B cell (primary cell): ENCODE measurements at regions not wholly inside any gene's neighbourhood (a gene's known extent, or its start where the extent isn't known, plus 50 kb on each side); places are given as distances from the start of the nearest gene placed in this dataset.

Source experiments
- ATAC-seq: fragments of 200-7000 bp; cut with Tn5 transposase; one replicate; pipeline ENCODE4 v1.10.0; 2021; ENCODE audit warnings: low read depth, mild to moderate bottlenecking, moderate number of reproducible peaks, moderate library complexity
- CTCF ChIA-PET: fragments of 350-600 bp; sonication (Branson Sonifier 250); formaldehyde crosslinking; loops from one replicate; lab custom pipeline; 2021; ENCODE audit warnings: antibody characterized with exemption, inconsistent platforms; lab: Charles Lee
- POLR2A ChIA-PET: fragments of 350-600 bp; sonication (Branson Sonifier 250); formaldehyde crosslinking; loops from one replicate; lab custom pipeline; 2021; ENCODE audit warnings: antibody characterized with exemption; lab: Charles Lee
- DNase-seq: peaks from one replicate; pipeline ENCODE4 v3.0.0; 2013
- H2AFZ ChIP-seq: 2 replicates; pipeline ENCODE4 v1.6.1; 2012; ENCODE audit warnings: mild to moderate bottlenecking, low read depth, low read length; ENCODE audit not compliant: insufficient read depth, poor library complexity, severe bottlenecking
- H3K27ac ChIP-seq, 2 donors: 1 replicate in 1 of 2; 2 replicates in 1 of 2; pipeline ENCODE4 v1.5.1; 2012 to 2013; ENCODE audit warnings: low read length in 2 of 2, mild to moderate bottlenecking in 2 of 2, moderate library complexity in 1 of 2
- H3K27me3 ChIP-seq, 4 experiments: fragments of 200-600 bp in 1 of 4; sonication (generic) in 1 of 4; replicated peaks in 1 of 4; 1 replicate in 2 of 4; 2 replicates in 2 of 4; pipeline versions ENCODE4 v1.6.1 to v1.7.0; 2013 to 2016; ENCODE audit warnings: low read length in 3 of 4, mild to moderate bottlenecking in 2 of 4, mixed read lengths in 1 of 4, moderate library complexity in 1 of 4; ENCODE audit not compliant: insufficient read depth in 4 of 4, control insufficient read depth in 3 of 4; ENCODE audit errors: control extremely low read depth in 1 of 4
- H3K36me3 ChIP-seq, 2 experiments: replicated peaks in 1 of 2; 1 replicate in 1 of 2; 2 replicates in 1 of 2; pipeline versions ENCODE4 v1.6.1 to v1.7.1; 2013; ENCODE audit warnings: low read length in 1 of 2; ENCODE audit not compliant: insufficient read depth in 2 of 2, control insufficient read depth in 1 of 2; ENCODE audit errors: control extremely low read depth in 1 of 2, extremely low read depth in 1 of 2
- H3K4me1 ChIP-seq, 2 donors: fragments of 200-600 bp in 1 of 2; sonication (generic) in 1 of 2; 1 replicate in 1 of 2; 2 replicates in 1 of 2; pipeline versions ENCODE4 v1.5.1 to v1.6.1; 2013 to 2017; ENCODE audit warnings: low read length in 2 of 2; ENCODE audit not compliant: control insufficient read depth in 2 of 2, insufficient read depth in 2 of 2
- H3K4me2 ChIP-seq: replicated peaks from 2 replicates; pipeline ENCODE3; 2012; ENCODE audit warnings: mild to moderate bottlenecking, low read depth, low read length; ENCODE audit not compliant: poor library complexity, severe bottlenecking
- H3K4me3 ChIP-seq, 5 experiments: fragments of 200-600 bp in 1 of 5; sonication (generic) in 1 of 5; 1 replicate in 3 of 5; 2 replicates in 2 of 5; pipeline versions ENCODE4 v1.5.1 to v1.7.0; 2011 to 2016; ENCODE audit warnings: low read length in 4 of 5, mild to moderate bottlenecking in 4 of 5, low read depth in 2 of 5, control low read depth in 1 of 5, moderate library complexity in 1 of 5; ENCODE audit not compliant: insufficient read depth in 1 of 5; ENCODE audit errors: control extremely low read depth in 1 of 5, extremely low read depth in 1 of 5
- H3K79me2 ChIP-seq: fragments of 200-600 bp; sonication (generic); one replicate; pipeline ENCODE4 v1.6.0; 2016; ENCODE audit warnings: low read length; ENCODE audit not compliant: control insufficient read depth, insufficient read depth
- H3K9ac ChIP-seq: fragments of 200-600 bp; sonication (generic); 2 replicates; pipeline ENCODE4 v1.6.1; 2017; ENCODE audit warnings: mild to moderate bottlenecking, low read length, moderate library complexity
- H3K9me3 ChIP-seq, 3 donors: one replicate each; pipeline versions ENCODE4 v1.6.1 to v1.7.1; 2013; ENCODE audit warnings: low read length in 2 of 3; ENCODE audit not compliant: control insufficient read depth in 2 of 3, insufficient read depth in 1 of 3; ENCODE audit errors: control extremely low read depth in 1 of 3
- H4K20me1 ChIP-seq: 2 replicates; pipeline ENCODE4 v1.6.0; 2012; ENCODE audit warnings: mild to moderate bottlenecking, low read length; ENCODE audit not compliant: insufficient read depth, control insufficient read depth, poor library complexity, severe bottlenecking
- H3K27ac Mint-ChIP-seq: one replicate; pipeline ENCODE4 v1.8.0; 2021; ENCODE audit warnings: mixed read lengths
- H3K27me3 Mint-ChIP-seq: one replicate; pipeline ENCODE4 v1.8.0; 2021; ENCODE audit warnings: mixed read lengths
- H3K4me1 Mint-ChIP-seq: one replicate; pipeline ENCODE4 v1.8.0; 2021; ENCODE audit warnings: mixed read lengths
- H3K4me3 Mint-ChIP-seq: one replicate; pipeline ENCODE4 v1.8.0; 2021; ENCODE audit warnings: mixed read lengths
- H3K9me3 Mint-ChIP-seq: one replicate; pipeline ENCODE4 v1.8.0; 2022; ENCODE audit warnings: mixed read lengths; ENCODE audit not compliant: insufficient read depth
- CTCF ChIP-seq: fragments of 200-600 bp; IDR thresholded peaks from one replicate; pipeline ENCODE4 v1.8.0; 2022; ENCODE audit warnings: antibody characterized with exemption, mild to moderate bottlenecking
- EZH2 ChIP-seq: IDR thresholded peaks from 2 replicates; pipeline ENCODE4 v1.6.1; 2012; ENCODE audit warnings: borderline replicate concordance, low read depth, mild to moderate bottlenecking, moderate library complexity, low read length; ENCODE audit not compliant: insufficient read depth, poor library complexity, severe bottlenecking
- WGBS: methylation state at CpG from one replicate; pipeline ENCODE4 v1.1.5; 2013; ENCODE audit warnings: missing lambda C conversion rate; ENCODE audit not compliant: insufficient coverage; 5-methylcytosine and 5-hydroxymethylcytosine counted together
- intact Hi-C: fragments of 100-400 bp; cut with micrococcal nuclease; formaldehyde crosslinking; loops from one replicate; pipeline ENCODE4 v1.10.0; 2022

- no peak overlapping the region for H3K4me2 ChIP-seq
- ChIA-PET CTCF (no interaction called here), POLR2A (no interaction called here)
- H3K4me1 ChIP-seq = no peaks in the 10 kb centered on the region
- no peaks in the 10 kb centered on the region for H3K9me3 ChIP-seq
- WGBS = 29% methylated on average over 2 of the region's 3 CpGs
- Mint-ChIP-seq H3K27ac (no peak overlapping the region), H3K9me3 (no peaks in the 10 kb centered on the region), H3K4me1 (no peaks in the 10 kb centered on the region), H3K27me3 (no peaks in the 10 kb centered on the region), H3K4me3 (no peak overlapping the region)
- H3K27ac ChIP-seq = no peak overlapping the region
- ATAC-seq = no peak
- intact Hi-C loops = no loop called here
- H2AFZ ChIP-seq = no peak overlapping the region
- no peaks in the 10 kb centered on the region for H3K36me3 ChIP-seq
- no peak overlapping the region for H3K9ac ChIP-seq
- no peak for TF ChIP-seq EZH2
- no peak for TF ChIP-seq CTCF
- no peaks in the 10 kb centered on the region for H3K79me2 ChIP-seq
- no peak overlapping the region for H3K4me3 ChIP-seq
- no peak for DNase-seq
- H4K20me1 ChIP-seq = no peaks in the 10 kb centered on the region
- H3K27me3 ChIP-seq = no peaks in the 10 kb centered on the region
Observed at GRCh38 chr1:79652426-79652825, 645.9 kb upstream of the ADGRL4 start.

GRCh38 chr1:79648126-79648525 lies 641.6 kb upstream of the ADGRL4 start:
- no peaks in the 10 kb centered on the region for H3K4me1 Mint-ChIP-seq
- DNase-seq (no peak), ATAC-seq (no peak)
- POLR2A ChIA-PET = no interaction called here
- no peak overlapping the region for H3K9ac ChIP-seq
- no peak overlapping the region for H3K27ac Mint-ChIP-seq
- H3K4me3 Mint-ChIP-seq = no peak overlapping the region
- intact Hi-C loops = no loop called here
- H3K27me3 Mint-ChIP-seq = no peaks in the 10 kb centered on the region
- H3K27ac ChIP-seq = no peak overlapping the region
- CTCF ChIA-PET = no interaction called here
- no CpG with 5 or more reads among the region's 1 CpG for WGBS
- H3K27me3 ChIP-seq = no peaks in the 10 kb centered on the region
- H3K4me1 ChIP-seq = no peaks in the 10 kb centered on the region
- no peaks in the 10 kb centered on the region for H3K9me3 ChIP-seq
- no peak overlapping the region for H3K4me2 ChIP-seq
- H3K9me3 Mint-ChIP-seq = no peaks in the 10 kb centered on the region
- H3K36me3 ChIP-seq = no peaks in the 10 kb centered on the region
- no peaks in the 10 kb centered on the region for H4K20me1 ChIP-seq
- no peaks in the 10 kb centered on the region for H3K79me2 ChIP-seq
- H2AFZ ChIP-seq = no peak overlapping the region
- no peak for TF ChIP-seq EZH2
- no peak for TF ChIP-seq CTCF
- no peak overlapping the region for H3K4me3 ChIP-seq
